MM.1S (cell line): ENCODE measurements at regions not wholly inside any gene's neighbourhood (a gene's known extent, or its start where the extent isn't known, plus 50 kb on each side); places are given as distances from the start of the nearest gene placed in this dataset.

Experiments used
- DNase-seq: peaks from one replicate; pipeline ENCODE4 v3.0.0-alpha.2; 2015
- H2AFZ ChIP-seq: fragments of 300-600 bp; sonication (generic); 2 replicates; pipeline ENCODE4 v1.6.0; 2016; ENCODE audit warnings: antibody characterized with exemption, low read length
- H3F3A ChIP-seq: fragments of 300-600 bp; sonication (generic); 2 replicates; pipeline ENCODE4 v1.6.1; 2016; ENCODE audit warnings: mild to moderate bottlenecking, antibody characterized with exemption, low read length, moderate library complexity, mixed read lengths; ENCODE audit not compliant: insufficient read depth
- H3K27ac ChIP-seq: fragments of 300-600 bp; sonication (generic); 2 replicates; pipeline ENCODE4 v1.5.1; 2016; ENCODE audit warnings: mild to moderate bottlenecking, low read length
- H3K27me3 ChIP-seq: fragments of 300-600 bp; sonication (generic); replicated peaks from 2 replicates; pipeline ENCODE4 v1.6.0; 2016; ENCODE audit warnings: low read length; ENCODE audit not compliant: insufficient read depth
- H3K36me3 ChIP-seq: fragments of 300-600 bp; sonication (generic); replicated peaks from 2 replicates; pipeline ENCODE4 v1.6.1; 2016; ENCODE audit warnings: mild to moderate bottlenecking, low read length, mixed read lengths; ENCODE audit not compliant: insufficient read depth
- H3K4me1 ChIP-seq: fragments of 300-600 bp; sonication (generic); 2 replicates; pipeline ENCODE4 v1.6.1; 2016; ENCODE audit warnings: low read length, mixed read lengths
- H3K4me2 ChIP-seq: fragments of 300-600 bp; sonication (generic); 2 replicates; pipeline ENCODE4 v1.6.0; 2016; ENCODE audit warnings: low read depth, low read length
- H3K4me3 ChIP-seq: fragments of 300-600 bp; sonication (generic); 2 replicates; pipeline ENCODE4 v1.5.1; 2016; ENCODE audit warnings: low read length, mixed read lengths
- H3K79me2 ChIP-seq: fragments of 300-600 bp; sonication (generic); 2 replicates; pipeline ENCODE4 v1.6.1; 2016; ENCODE audit warnings: mixed run types, low read length, mixed read lengths
- H3K9ac ChIP-seq: fragments of 300-600 bp; sonication (generic); 2 replicates; pipeline ENCODE4 v1.6.1; 2016; ENCODE audit warnings: low read length, mixed read lengths
- H3K9me2 ChIP-seq: fragments of 300-600 bp; sonication (generic); replicated peaks from 2 replicates; pipeline ENCODE4 v1.6.1; 2016; ENCODE audit warnings: mild to moderate bottlenecking, low read length, mixed read lengths; ENCODE audit not compliant: insufficient read depth
- H3K9me3 ChIP-seq: fragments of 300-600 bp; sonication (generic); replicated peaks from 2 replicates; pipeline ENCODE4 v1.6.1; 2016; ENCODE audit warnings: mild to moderate bottlenecking, low read length, mixed read lengths; ENCODE audit not compliant: insufficient read depth
- H4K20me1 ChIP-seq: fragments of 300-600 bp; sonication (generic); 2 replicates; pipeline ENCODE4 v1.6.1; 2016; ENCODE audit warnings: mild to moderate bottlenecking, low read length, moderate library complexity, mixed read lengths; ENCODE audit not compliant: insufficient read depth
- CTCF ChIP-seq: fragments of 300-600 bp; sonication (generic); IDR thresholded peaks from 2 replicates; pipeline ENCODE4 v1.5.1; 2016; ENCODE audit warnings: antibody characterized with exemption, low read length, mixed read lengths
- EZH2 ChIP-seq: fragments of 300-600 bp; sonication (generic); optimal IDR thresholded peaks from 2 replicates; pipeline ENCODE3; 2017; ENCODE audit warnings: low read depth, mild to moderate bottlenecking, antibody characterized with exemption, low read length, mixed read lengths
- EZH2phosphoT487 ChIP-seq: fragments of 300-600 bp; sonication (generic); IDR thresholded peaks from 2 replicates; pipeline ENCODE4 v1.6.1; 2018; ENCODE audit warnings: antibody characterized with exemption, low read length

- Histone ChIP-seq H3K36me3 (no peaks in the 10 kb centered on the region), H3K9me2 (no peaks in the 10 kb centered on the region), H3K9ac (no peak overlapping the region), H3K4me2 (no peak overlapping the region), H2AFZ (no peak overlapping the region), H4K20me1 (no peaks in the 10 kb centered on the region), H3K79me2 (no peaks in the 10 kb centered on the region), H3K4me3 (no peak overlapping the region), H3F3A (no peaks in the 10 kb centered on the region), H3K27me3 (peaks cover 91% of the 10 kb centered on the region), H3K27ac (no peak overlapping the region), H3K9me3 (no peaks in the 10 kb centered on the region), H3K4me1 (no peaks in the 10 kb centered on the region)
- no peak for DNase-seq
- no peak for TF ChIP-seq EZH2
Measured at GRCh38 chr1:4056989-4057388, 156.9 kb upstream of the C1orf174 start.

- Histone ChIP-seq H3F3A (no peaks in the 10 kb centered on the region), H3K9ac (no peak overlapping the region), H3K27ac (no peak overlapping the region), H3K79me2 (no peaks in the 10 kb centered on the region), H2AFZ (no peak overlapping the region), H4K20me1 (no peaks in the 10 kb centered on the region), H3K4me2 (no peak overlapping the region), H3K36me3 (no peaks in the 10 kb centered on the region), H3K9me3 (no peaks in the 10 kb centered on the region), H3K27me3 (peaks cover 93% of the 10 kb centered on the region), H3K9me2 (no peaks in the 10 kb centered on the region), H3K4me3 (no peak overlapping the region), H3K4me1 (no peaks in the 10 kb centered on the region)
- TF ChIP-seq EZH2: no peak
- TF ChIP-seq EZH2phosphoT487: no peak
- TF ChIP-seq CTCF: no peak
- DNase-seq: no peak
Measured at GRCh38 chr1:4057603-4058002, 157.5 kb upstream of the C1orf174 start.

GRCh38 chr1:4058122-4058521 is 158.1 kb upstream of the C1orf174 start:
- Histone ChIP-seq H3K79me2 (no peaks in the 10 kb centered on the region), H3K27me3 (peaks cover 93% of the 10 kb centered on the region), H3K27ac (no peak overlapping the region), H3K36me3 (no peaks in the 10 kb centered on the region), H3K9me3 (no peaks in the 10 kb centered on the region), H3K4me3 (no peak overlapping the region), H3K9me2 (no peaks in the 10 kb centered on the region), H2AFZ (no peak overlapping the region), H3K4me1 (no peaks in the 10 kb centered on the region), H4K20me1 (no peaks in the 10 kb centered on the region), H3K4me2 (no peak overlapping the region), H3K9ac (no peak overlapping the region), H3F3A (no peaks in the 10 kb centered on the region)
- TF ChIP-seq CTCF (no peak), EZH2phosphoT487 (no peak), EZH2 (no peak)
- no peak for DNase-seq

- no peak for DNase-seq
- Histone ChIP-seq H3K36me3 (no peaks in the 10 kb centered on the region), H3K4me3 (no peak overlapping the region), H3K4me2 (no peak overlapping the region), H3K9me3 (no peaks in the 10 kb centered on the region), H3K79me2 (no peaks in the 10 kb centered on the region), H3K27me3 (peaks cover 92% of the 10 kb centered on the region), H3K9me2 (no peaks in the 10 kb centered on the region), H2AFZ (no peak overlapping the region), H3K9ac (no peak overlapping the region), H4K20me1 (no peaks in the 10 kb centered on the region), H3K27ac (no peak overlapping the region), H3K4me1 (no peaks in the 10 kb centered on the region), H3F3A (no peaks in the 10 kb centered on the region)
- no peak for TF ChIP-seq EZH2phosphoT487
- TF ChIP-seq CTCF: no peak
- no peak for TF ChIP-seq EZH2
Measured at GRCh38 chr1:4058706-4059105, 158.6 kb upstream of the C1orf174 start.
